Epidermal melanocyte (primary cell): ENCODE measurements at regions not wholly inside any gene's neighbourhood (a gene's known extent, or its start where the extent isn't known, plus 50 kb on each side); places are given as distances from the start of the nearest gene placed in this dataset.

Experiments used
- DNase-seq: peaks from one replicate; pipeline ENCODE4 v3.0.0; 2011; ENCODE audit warnings: low spot score; ENCODE audit not compliant: insufficient read length

- no peak for DNase-seq
Observed at GRCh38 chr4:176383273-176384077, 63.7 kb downstream of the SPCS3 start.

GRCh38 chr4:176385601-176386000 lies 65.8 kb downstream of the SPCS3 start:
- DNase-seq, result no peak

GRCh38 chr4:176387571-176387970 lies 67.8 kb downstream of the SPCS3 start:
- DNase-seq, result no peak

GRCh38 chr4:176393306-176394013 lies 73.7 kb downstream of the SPCS3 start:
- no peak for DNase-seq

GRCh38 chr4:176400816-176401461 lies 81.2 kb downstream of the SPCS3 start:
- DNase-seq, result no peak

- no peak for DNase-seq
Observed at GRCh38 chr4:176404621-176405020, 84.9 kb downstream of the SPCS3 start.

GRCh38 chr4:176406297-176406696 lies 86.5 kb downstream of the SPCS3 start:
- no peak for DNase-seq

GRCh38 chr4:176406736-176407135 lies 87.0 kb downstream of the SPCS3 start:
- no peak for DNase-seq

- DNase-seq, result no peak
Observed at GRCh38 chr4:176409627-176410026, 89.9 kb downstream of the SPCS3 start.

- DNase-seq, result no peak
Observed at GRCh38 chr4:176413171-176413570, 93.4 kb downstream of the SPCS3 start.

GRCh38 chr4:176422001-176422400 lies 102.2 kb downstream of the SPCS3 start:
- DNase-seq, result no peak

GRCh38 chr4:176422511-176422910 lies 102.7 kb downstream of the SPCS3 start:
- no peak for DNase-seq

GRCh38 chr4:176425035-176425434 lies 105.3 kb downstream of the SPCS3 start:
- no peak for DNase-seq

- no peak for DNase-seq
Observed at GRCh38 chr4:176432811-176433540, 113.2 kb downstream of the SPCS3 start.

- no peak for DNase-seq
Observed at GRCh38 chr4:176433983-176434382, 114.2 kb downstream of the SPCS3 start.

- no peak for DNase-seq
Observed at GRCh38 chr4:176435901-176436292, 116.1 kb downstream of the SPCS3 start.

GRCh38 chr4:176436293-176436973 lies 116.7 kb downstream of the SPCS3 start:
- no peak for DNase-seq

GRCh38 chr4:176437756-176438155 lies 118.0 kb downstream of the SPCS3 start:
- no peak for DNase-seq

GRCh38 chr4:176438401-176438800 lies 118.6 kb downstream of the SPCS3 start:
- no peak for DNase-seq

- DNase-seq, result no peak
Observed at GRCh38 chr4:176439611-176440010, 119.8 kb downstream of the SPCS3 start.

GRCh38 chr4:176440698-176441097 lies 120.9 kb downstream of the SPCS3 start:
- DNase-seq, result no peak
